Liver (tissue), 8 donors: ENCODE measurements at regions not wholly inside any gene's neighbourhood (a gene's known extent, or its start where the extent isn't known, plus 50 kb on each side); places are given as distances from the start of the nearest gene placed in this dataset.

Experiments
- DNase-seq: peaks from one replicate; pipeline ENCODE4 v3.0.0-alpha.2; 2017; ENCODE audit warnings: low spot score
- H3K27ac ChIP-seq, 2 donors: one replicate each; pipeline ENCODE4 v1.7.0; 2013; ENCODE audit warnings: inconsistent platforms in 2 of 2, low read length in 2 of 2, control low read depth in 1 of 2, low read depth in 1 of 2, mild to moderate bottlenecking in 1 of 2
- H3K27me3 ChIP-seq, 4 donors: one replicate each; pipeline versions ENCODE4 v1.6.1 to v1.7.0; 2013; ENCODE audit warnings: low read length in 3 of 4, inconsistent platforms in 1 of 4, mild to moderate bottlenecking in 1 of 4, moderate library complexity in 1 of 4; ENCODE audit not compliant: control insufficient read depth in 4 of 4, insufficient read depth in 4 of 4
- H3K36me3 ChIP-seq, 4 donors: one replicate each; pipeline versions ENCODE4 v1.6.1 to v1.7.0; 2013; ENCODE audit warnings: low read length in 3 of 4, mild to moderate bottlenecking in 3 of 4, low read depth in 1 of 4, moderate library complexity in 1 of 4; ENCODE audit not compliant: control insufficient read depth in 4 of 4, insufficient read depth in 3 of 4
- H3K4me1 ChIP-seq, 4 donors: one replicate each; pipeline versions ENCODE4 v1.6.1 to v1.7.0; 2013; ENCODE audit warnings: low read length in 3 of 4, mild to moderate bottlenecking in 3 of 4, moderate library complexity in 1 of 4; ENCODE audit not compliant: control insufficient read depth in 4 of 4, insufficient read depth in 4 of 4
- H3K4me3 ChIP-seq, 3 donors: one replicate each; pipeline versions ENCODE4 v1.6.1 to v1.7.0; 2013; ENCODE audit warnings: low read length in 3 of 3, control low read depth in 1 of 3, low read depth in 1 of 3, mild to moderate bottlenecking in 1 of 3
- H3K9ac ChIP-seq, 2 donors: one replicate each; pipeline ENCODE4 v1.7.0; 2013; ENCODE audit warnings: low read length in 2 of 2, mild to moderate bottlenecking in 2 of 2, moderate library complexity in 2 of 2, control low read depth in 1 of 2, low read depth in 1 of 2
- H3K9me3 ChIP-seq, 4 donors: one replicate each; pipeline versions ENCODE4 v1.6.1 to v1.7.0; 2013; ENCODE audit warnings: low read length in 3 of 4; ENCODE audit not compliant: control insufficient read depth in 4 of 4
- CTCF ChIP-seq: fragments of 150-350 bp; IDR thresholded peaks from 2 replicates; pipeline ENCODE4 v1.5.1; 2017; ENCODE audit warnings: improper control_type of control experiment, low read depth, low read length; ENCODE audit not compliant: missing input control
- EGR1 ChIP-seq, 2 donors: IDR thresholded peaks; 2 replicates each; pipeline ENCODE4 v1.6.1; 2016 to 2018; ENCODE audit warnings: antibody characterized with exemption in 2 of 2, low read depth in 2 of 2
- FOXA1 ChIP-seq: IDR thresholded peaks from 2 replicates; pipeline ENCODE4 v1.6.1; 2016; ENCODE audit warnings: antibody characterized with exemption
- FOXA2 ChIP-seq: IDR thresholded peaks from 2 replicates; pipeline ENCODE4 v1.6.1; 2016; ENCODE audit warnings: antibody characterized with exemption
- GABPA ChIP-seq, 2 donors: IDR thresholded peaks in 1 of 2; conservative IDR thresholded peaks in 1 of 2; 2 replicates each; pipeline ENCODE4 v1.6.1; 2016; ENCODE audit warnings: antibody characterized with exemption in 2 of 2, mild to moderate bottlenecking in 1 of 2, moderate library complexity in 1 of 2
- HNF4A ChIP-seq, 2 donors: conservative IDR thresholded peaks; 2 replicates each; pipeline ENCODE4 v1.6.1; 2016; ENCODE audit warnings: antibody characterized with exemption in 2 of 2, mild to moderate bottlenecking in 2 of 2
- HNF4G ChIP-seq: IDR thresholded peaks from 2 replicates; pipeline ENCODE4 v1.6.1; 2016; ENCODE audit warnings: antibody characterized with exemption
- JUND ChIP-seq, 2 donors: IDR thresholded peaks; 2 replicates each; pipeline ENCODE4 v1.6.1; 2016; ENCODE audit warnings: antibody characterized with exemption in 2 of 2
- RAD21 ChIP-seq, 2 donors: IDR thresholded peaks; 2 replicates each; pipeline ENCODE4 v1.6.1; 2016; ENCODE audit warnings: antibody characterized with exemption in 2 of 2, mild to moderate bottlenecking in 2 of 2
- REST ChIP-seq: IDR thresholded peaks from 2 replicates; pipeline ENCODE4 v1.6.1; 2016; ENCODE audit warnings: antibody characterized with exemption, mild to moderate bottlenecking
- SP1 ChIP-seq: IDR thresholded peaks from 2 replicates; pipeline ENCODE4 v1.6.1; 2018; ENCODE audit warnings: antibody characterized with exemption, mild to moderate bottlenecking
- TAF1 ChIP-seq: conservative IDR thresholded peaks from 2 replicates; pipeline ENCODE4 v1.6.1; 2016; ENCODE audit warnings: antibody characterized with exemption, mild to moderate bottlenecking
- YY1 ChIP-seq: IDR thresholded peaks from 2 replicates; pipeline ENCODE4 v1.6.1; 2016; ENCODE audit warnings: antibody characterized with exemption, mild to moderate bottlenecking
- WGBS: extraction: QIAGEN DNeasy Blood & Tissue Kit; methylation state at CpG from one replicate; pipeline ENCODE4 v1.1.7; 2013; 5-methylcytosine and 5-hydroxymethylcytosine counted together
- TF ChIP-seq, protein P1 (sequence below): IDR thresholded peaks from 2 replicates; pipeline ENCODE4 v1.6.1; 2016; ENCODE audit warnings: antibody characterized with exemption
- donor health status: healthy.
- donor health status: healthy.
- donor health status: healthy.
- donor health status: healthy.
- donor health status: healthy.

DNA sequence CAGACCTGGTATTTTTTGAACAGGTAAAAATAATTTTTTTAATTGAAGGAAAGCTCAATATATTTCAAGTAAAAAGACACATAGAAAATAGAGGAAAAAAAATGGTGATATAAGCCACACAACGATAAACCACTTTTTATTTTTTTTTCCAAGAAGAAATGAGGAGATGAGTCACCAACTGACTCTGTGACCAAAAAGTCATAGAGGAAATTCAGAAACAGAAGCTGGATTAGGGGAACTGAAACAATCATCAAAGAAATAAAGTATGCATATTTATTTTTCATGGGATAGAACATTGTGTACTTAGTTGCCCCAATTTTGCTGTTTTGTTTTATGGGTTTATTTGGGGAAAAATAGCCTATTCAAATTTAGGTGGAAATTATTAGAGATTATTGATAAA is 176.8 kb upstream of the AGR3 start:
- H3K4me1 ChIP-seq, result peaks cover 0 to 3% (median 1%) of the 10 kb centered on the region in 4 donors
- no peaks in the 10 kb centered on the region for H3K9me3 ChIP-seq
- H3K27me3 ChIP-seq, result no peaks in the 10 kb centered on the region
- no peak overlapping the region for H3K27ac ChIP-seq
- DNase-seq, result no peak
- no peaks in the 10 kb centered on the region for H3K36me3 ChIP-seq
- no peak overlapping the region for H3K4me3 ChIP-seq
- 55% methylated on average over 1 of the region's 1 CpG for WGBS
- TF ChIP-seq FOXA1, result no peak
- TF ChIP-seq, protein P1, sequence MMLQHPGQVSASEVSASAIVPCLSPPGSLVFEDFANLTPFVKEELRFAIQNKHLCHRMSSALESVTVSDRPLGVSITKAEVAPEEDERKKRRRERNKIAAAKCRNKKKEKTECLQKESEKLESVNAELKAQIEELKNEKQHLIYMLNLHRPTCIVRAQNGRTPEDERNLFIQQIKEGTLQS, result no peak
- TF ChIP-seq JUND (IDR thresholded peaks at IDR 0.05), result peak; percentile 23 to 54
- TF ChIP-seq FOXA2, result no peak
- TF ChIP-seq HNF4G, result no peak
- TF ChIP-seq HNF4A (conservative IDR thresholded peaks at IDR 0.05), result no peak
- H3K9ac ChIP-seq, result no peak overlapping the region

- H3K36me3 ChIP-seq, result no peaks in the 10 kb centered on the region
- H3K27me3 ChIP-seq, result no peaks in the 10 kb centered on the region
- H3K4me1 ChIP-seq, result peaks cover 0 to 3% (median 1%) of the 10 kb centered on the region in 4 donors
- no peak overlapping the region for H3K4me3 ChIP-seq
- H3K9ac ChIP-seq, result no peak overlapping the region
- TF ChIP-seq GABPA (IDR thresholded peaks at IDR 0.05 in 1 of 2, conservative IDR thresholded peaks at IDR 0.05 in 1 of 2) (no peak), CTCF (no peak), HNF4G (no peak), TAF1 (no peak), FOXA1 (no peak), RAD21 (IDR thresholded peaks at IDR 0.05) (no peak), SP1 (no peak), REST (no peak), JUND (IDR thresholded peaks at IDR 0.05) (no peak), HNF4A (conservative IDR thresholded peaks at IDR 0.05) (no peak), YY1 (no peak)
- TF ChIP-seq, protein P1, result no peak
- no peak overlapping the region for H3K27ac ChIP-seq
- H3K9me3 ChIP-seq, result no peaks in the 10 kb centered on the region
- DNase-seq, result no peak
- 93% methylated on average over 3 of the region's 3 CpGs for WGBS
These were observed 178.3 kb upstream of the AGR3 start for GRCh38 chr7:17060051-17060450.

GRCh38 chr7:17061443-17061842 is 179.7 kb upstream of the AGR3 start:
- Histone ChIP-seq H3K27ac (no peak overlapping the region), H3K9ac (no peak overlapping the region), H3K4me3 (no peak overlapping the region), H3K9me3 (no peaks in the 10 kb centered on the region), H3K36me3 (no peaks in the 10 kb centered on the region), H3K27me3 (no peaks in the 10 kb centered on the region), H3K4me1 (peaks cover 0 to 3% (median 1%) of the 10 kb centered on the region in 4 donors)
- 97% methylated on average over 2 of the region's 2 CpGs for WGBS
- TF ChIP-seq HNF4A (conservative IDR thresholded peaks at IDR 0.05) (no peak), GABPA (IDR thresholded peaks at IDR 0.05 in 1 of 2, conservative IDR thresholded peaks at IDR 0.05 in 1 of 2) (no peak), EGR1 (IDR thresholded peaks at IDR 0.05; ENCODE audit: low read depth in 2 of 2) (no peak), JUND (IDR thresholded peaks at IDR 0.05) (no peak), SP1 (no peak)
- no peak for DNase-seq
